Activated CD4-positive, alpha-beta T cell treated with anti-CD3 and anti-CD28 coated beads, Interleukin-2, Interleukin-4, amounts not matched to agents 100 ng/mL and 50 ng/mL, durations not matched to agents 16 hours and 8 hours (primary cell): ENCODE measurements at regions not wholly inside any gene's neighbourhood (a gene's known extent, or its start where the extent isn't known, plus 50 kb on each side); places are given as distances from the start of the nearest gene placed in this dataset.
"Not testable (repeated sequence)": the region's sequence is repeated elsewhere in the genome, so short reads cannot be mapped to it uniquely, and the experiment has no call there.

ENCODE experiments used
- DNase-seq: peaks from one replicate; pipeline ENCODE4 v3.0.0-alpha.2; 2020; ENCODE audit warnings: low spot score

DNA sequence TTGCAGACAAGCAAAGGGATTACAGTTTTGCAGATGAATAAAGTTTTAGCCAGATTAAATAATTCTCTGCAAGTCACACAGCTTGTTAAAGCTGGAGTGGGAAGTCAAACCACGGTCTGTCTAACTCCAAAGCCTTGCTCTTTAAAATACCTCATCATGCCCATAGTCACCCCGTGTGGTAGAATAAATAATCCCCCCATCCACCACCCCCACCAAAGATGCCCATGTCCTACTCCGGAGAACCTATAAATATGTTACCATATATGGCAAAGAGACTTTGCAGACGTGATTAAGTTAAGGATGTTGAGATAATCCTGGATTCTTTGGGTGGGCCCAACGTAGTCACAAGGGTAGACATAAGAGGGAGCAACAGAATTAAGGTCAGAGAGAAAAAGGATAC lies 118.7 kb downstream of the BEND2 start:
- no peak for DNase-seq

DNA sequence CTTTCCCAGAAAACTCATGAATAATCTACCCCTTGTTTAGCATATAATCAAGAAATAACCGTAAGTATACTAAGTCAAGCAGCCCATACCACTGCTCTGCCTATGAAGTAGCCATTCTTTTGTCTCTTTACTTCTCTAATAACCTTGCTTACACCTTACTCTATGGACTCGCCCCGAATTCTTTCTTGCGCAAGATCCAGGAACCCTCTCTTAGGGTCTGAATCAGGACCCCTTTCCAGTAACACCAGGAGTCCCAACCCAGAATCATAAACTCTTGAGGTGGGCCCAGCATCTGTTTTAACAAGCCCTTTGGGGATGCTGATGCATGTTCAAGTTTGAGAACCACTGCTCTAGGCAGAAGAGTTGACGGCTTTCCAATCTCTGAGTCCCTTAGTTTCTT lies 119.6 kb downstream of the BEND2 start:
- no peak for DNase-seq

DNA sequence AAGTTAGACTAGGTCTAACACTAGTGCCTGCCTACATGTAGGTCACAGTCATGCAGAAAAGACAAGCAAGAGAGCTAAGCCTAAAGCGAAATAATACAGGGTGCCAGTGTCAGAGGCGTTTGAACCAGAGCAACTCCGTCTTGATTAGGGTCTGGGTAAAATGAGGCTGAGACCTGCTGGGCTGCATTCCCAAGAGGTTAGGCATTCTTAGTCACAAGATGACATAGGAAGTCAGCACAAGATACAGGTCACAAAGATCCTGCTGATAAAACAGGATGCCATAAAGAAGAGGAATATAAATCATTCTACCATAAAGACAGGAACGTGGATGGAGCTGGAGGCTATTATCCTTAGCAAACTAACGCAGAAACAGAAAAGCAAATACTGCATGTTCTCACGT lies 120.9 kb downstream of the BEND2 start:
- DNase-seq: no peak

DNA sequence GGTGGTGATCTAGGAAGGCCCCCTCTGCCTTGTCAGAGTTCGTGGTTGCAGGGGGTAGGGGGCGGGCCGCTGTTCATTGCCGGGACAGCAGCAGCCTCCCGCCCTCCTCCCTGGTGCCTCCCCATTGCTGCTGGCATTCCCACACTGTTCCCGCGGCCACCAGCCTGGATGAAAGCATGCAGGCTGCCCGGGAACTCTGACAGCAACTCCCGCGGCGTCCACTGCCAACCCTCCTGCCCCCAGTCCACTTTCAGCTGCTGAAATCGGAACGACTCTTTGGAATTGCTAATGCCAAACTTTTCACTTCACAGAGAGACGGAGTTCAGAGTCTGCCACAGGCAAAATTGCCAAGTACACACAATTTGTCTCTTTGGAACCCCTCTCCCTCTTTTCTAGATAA lies 121.9 kb downstream of the BEND2 start:
- DNase-seq: no peak

DNA sequence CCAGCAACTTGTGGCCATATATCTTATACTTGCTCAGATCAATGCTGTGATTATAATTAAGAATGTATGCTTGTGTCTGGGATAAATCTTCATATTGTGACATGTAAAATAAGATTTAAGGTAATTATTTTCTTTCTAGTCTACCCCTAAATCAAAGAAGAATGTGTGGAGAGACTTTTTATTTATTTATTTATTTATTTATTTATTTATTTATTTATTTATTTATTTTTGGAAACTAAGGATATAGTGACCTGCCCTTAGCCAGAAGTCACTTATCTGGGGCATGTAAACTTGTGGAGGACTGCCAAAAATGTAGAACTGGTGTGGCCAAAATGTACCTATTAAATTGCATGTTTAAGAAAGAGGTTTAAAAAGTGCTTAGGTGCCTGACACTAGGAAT lies 144.3 kb downstream of the BEND2 start:
- DNase-seq: no peak

DNA sequence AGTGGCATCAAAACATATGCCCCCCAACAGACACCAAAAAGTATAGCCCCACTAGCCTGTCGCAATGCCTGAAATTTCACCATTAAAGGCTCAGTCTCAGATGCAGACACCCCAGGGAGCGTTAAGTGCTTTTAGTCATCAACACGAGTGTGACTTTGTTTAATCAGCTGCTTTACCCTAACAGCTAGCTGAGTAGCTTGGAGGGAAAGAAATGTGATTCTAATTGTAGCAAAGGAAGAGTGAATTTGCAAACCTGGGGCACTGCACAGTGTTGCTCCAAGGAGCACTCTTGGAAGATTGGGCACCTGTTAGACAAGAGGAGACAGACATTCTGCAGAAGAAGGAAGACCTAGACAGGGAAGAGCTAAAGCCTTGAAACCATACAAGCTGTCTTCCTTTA lies 145.1 kb downstream of the BEND2 start:
- no peak for DNase-seq

DNA sequence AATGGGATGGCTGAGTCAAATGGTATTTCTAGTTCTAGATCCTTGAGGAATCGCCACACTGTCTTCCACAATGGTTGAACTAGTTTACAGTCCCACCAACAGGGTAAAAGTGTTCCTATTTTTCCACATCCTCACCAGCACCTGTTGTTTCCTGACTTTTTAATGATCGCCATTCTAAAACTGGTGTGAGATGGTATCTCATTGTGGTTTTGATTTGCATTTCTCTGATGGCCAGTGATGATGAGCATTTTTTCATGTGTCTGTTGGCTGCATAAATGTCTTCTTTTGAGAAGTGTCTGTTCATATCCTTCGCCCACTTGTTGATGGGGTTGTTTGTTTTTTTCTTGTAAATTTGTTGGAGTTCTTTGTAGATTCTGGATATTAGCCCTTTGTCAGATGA lies 152.6 kb downstream of the BEND2 start:
- not testable (repeated sequence) for DNase-seq

DNA sequence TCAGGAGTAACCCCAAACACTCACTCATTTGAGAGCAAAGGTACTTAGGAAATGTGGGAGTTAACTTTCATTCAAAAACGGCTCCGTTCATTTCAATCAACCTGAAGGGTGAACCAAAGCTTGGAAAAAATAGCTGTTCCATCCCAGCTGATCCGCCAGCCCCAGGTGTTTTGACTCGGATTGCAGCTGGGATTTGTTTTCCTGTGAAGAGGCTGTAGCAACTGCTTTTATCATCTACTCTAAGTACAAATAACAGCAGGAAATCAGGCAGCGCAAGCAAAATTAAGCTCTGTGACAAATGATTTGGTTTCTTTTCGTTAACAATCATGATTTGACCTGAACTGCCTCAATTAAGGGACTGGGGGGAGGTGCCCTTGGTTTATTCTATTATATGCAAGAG lies 154.7 kb downstream of the BEND2 start:
- DNase-seq: no peak

DNA sequence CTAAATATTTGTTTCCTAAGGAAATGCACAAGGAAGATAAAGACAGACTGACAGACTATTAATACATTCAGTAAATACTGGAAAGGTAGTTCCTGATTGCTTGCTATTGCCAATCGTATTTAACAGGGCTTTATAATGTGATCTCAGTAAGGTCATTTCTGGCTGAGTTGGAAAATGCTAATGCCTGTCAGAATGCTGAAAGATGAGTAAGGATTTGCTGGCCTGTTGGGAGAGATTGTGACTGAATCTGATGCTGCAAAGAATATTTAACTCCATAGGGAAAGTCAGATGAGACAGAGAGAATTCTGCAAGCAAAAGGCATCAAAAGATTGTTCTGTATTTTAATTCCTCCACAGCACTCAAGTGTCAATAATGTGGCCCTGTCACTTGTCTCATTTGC lies 169.0 kb downstream of the BEND2 start:
- DNase-seq: no peak

DNA sequence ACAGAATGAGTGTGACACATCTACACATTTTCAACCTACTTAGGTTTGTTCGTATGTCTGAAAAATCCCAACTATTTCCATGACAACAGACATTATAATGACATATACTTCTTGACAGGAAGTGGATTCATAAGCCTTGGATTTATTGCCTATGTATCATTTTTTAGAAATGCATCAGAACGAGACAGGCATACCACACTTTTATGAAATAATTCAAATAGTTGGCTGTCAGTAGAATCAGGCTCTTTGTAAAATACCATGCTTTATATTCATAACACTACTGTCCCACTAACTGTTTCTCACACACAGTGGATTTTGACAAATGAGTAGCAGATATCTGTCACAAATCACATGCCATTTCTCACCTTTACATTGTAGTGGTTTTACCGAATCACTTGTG lies 173.2 kb downstream of the BEND2 start:
- DNase-seq: no peak

DNA sequence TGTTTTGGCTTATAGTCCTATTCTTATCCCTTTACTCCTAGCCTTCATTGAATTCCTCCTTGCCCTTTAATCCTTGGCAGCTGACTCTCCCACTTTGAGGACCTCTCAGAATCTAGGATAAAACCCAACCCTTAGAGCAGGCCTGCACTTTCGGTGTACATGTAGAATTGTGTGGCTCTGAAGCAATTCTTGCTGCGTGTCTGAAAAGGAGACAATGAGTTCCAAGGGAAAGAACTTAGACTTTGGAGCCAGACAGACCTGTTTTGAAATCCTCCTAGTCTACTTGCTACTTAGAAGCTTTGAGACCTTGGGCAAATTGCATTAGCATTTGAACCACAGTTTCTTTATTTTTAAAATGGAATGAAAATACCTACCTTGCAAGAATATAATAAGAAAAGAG lies 175.2 kb downstream of the BEND2 start:
- no peak for DNase-seq

DNA sequence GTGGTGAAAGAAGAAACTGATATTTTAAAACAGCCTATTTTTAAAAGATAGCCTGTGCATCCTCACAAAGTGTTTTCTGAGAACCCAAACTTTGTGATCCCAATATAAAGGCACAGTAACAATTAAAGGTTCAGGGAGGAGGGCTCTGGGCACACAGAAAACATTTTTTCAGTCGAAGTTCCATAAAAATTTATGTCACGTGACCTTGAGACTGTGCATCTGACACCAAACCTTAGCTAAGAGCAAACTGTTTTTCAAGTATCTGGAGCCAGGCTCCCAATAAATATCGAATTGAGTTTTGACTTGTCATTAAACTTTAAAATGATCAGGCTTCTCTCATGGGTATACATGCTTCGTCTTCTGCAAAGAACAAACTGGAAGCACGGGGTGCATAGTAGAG lies 177.9 kb downstream of the BEND2 start:
- no peak for DNase-seq

DNA sequence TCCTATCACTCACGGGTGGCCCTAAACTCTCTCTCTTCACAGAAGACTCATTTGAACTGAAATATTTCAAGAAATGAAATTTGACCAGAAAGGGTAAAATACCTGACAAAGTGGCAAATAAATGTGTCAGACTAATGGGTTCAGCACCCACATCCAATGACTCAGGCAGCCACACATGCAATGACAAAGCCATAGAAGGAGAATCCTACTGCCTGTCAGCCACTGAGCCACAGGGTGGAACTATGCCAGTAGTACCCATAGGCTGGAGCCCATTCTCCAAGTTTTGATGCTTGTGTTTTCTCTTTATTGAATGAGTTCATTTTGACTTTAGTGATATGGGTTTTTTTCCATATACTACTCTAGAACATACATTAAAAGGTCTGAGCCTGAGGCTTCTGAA lies 179.0 kb downstream of the BEND2 start:
- no peak for DNase-seq

DNA sequence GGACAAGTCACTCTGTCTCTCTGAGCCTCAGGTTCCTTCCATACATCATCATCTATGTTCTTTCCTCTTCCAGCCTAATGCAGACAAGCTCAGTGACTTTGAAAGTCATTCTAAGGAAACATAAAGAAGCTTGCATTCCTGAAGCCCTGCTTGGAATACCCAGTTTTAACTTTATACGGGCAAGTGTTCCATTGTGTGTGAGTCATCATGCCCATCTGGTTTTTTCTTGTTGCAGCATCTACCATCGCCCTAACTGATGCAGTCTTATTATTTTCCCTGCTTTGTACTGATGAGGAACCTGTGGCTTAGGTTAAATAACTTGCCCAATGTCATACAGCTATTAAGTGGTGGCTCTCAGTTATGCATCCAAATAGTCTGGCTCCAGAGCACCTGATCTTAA lies 177.9 kb upstream of the RAI2 start:
- no peak for DNase-seq

DNA sequence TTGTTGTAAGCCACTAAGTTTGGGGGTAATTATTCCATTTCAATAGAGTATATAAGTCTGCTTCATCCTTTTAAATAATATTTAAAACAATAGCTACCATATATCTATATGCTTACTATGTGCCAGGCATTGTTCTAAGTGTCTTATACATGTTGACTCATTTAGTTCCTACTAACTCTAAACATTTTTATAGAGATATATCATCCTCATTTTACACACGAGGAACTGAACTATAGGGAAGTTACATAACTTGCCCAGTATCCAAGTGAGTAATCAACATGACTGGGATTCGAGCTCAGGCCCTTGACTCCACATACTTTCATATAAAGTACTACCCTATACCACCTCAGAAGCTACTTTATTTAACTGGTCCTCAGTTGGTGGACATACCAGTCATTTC lies 175.3 kb upstream of the RAI2 start:
- no peak for DNase-seq

DNA sequence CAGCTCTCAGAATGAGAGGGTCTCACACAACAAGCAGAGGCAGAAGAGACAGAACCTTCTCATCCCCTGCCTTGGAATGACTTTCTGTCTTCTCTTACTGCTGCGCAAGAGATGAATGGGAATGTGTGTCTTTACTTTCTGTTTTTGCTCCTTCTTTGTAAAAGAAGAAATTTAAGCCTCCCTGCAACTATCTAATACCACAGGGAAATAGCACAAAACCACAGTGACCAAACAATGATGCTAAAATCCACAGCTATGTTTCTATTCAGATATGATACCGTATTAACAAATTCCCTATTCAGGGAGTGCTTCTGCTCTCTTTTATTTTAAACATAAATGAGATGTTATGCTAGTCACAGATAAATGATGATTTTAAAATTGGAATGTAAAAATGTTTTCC lies 173.8 kb upstream of the RAI2 start:
- no peak for DNase-seq

DNA sequence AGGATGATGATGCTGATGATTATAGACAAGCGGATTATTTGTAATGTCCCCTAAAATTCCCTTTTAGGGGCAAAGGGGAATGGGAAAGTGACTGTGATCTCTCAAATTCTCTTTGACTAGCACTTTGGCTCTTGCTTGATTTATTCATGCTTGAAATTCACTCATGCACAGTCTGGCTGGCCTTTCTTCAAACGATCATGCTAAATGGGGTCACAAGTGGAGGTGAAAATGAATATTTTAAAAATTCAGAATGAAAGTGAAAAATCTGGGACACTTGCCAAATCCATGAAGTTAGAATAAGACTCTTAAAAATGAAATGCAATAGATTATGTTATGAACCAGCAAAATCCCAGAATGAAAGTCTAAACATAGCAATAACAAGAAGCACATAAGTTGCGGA lies 173.4 kb upstream of the RAI2 start:
- no peak for DNase-seq

DNA sequence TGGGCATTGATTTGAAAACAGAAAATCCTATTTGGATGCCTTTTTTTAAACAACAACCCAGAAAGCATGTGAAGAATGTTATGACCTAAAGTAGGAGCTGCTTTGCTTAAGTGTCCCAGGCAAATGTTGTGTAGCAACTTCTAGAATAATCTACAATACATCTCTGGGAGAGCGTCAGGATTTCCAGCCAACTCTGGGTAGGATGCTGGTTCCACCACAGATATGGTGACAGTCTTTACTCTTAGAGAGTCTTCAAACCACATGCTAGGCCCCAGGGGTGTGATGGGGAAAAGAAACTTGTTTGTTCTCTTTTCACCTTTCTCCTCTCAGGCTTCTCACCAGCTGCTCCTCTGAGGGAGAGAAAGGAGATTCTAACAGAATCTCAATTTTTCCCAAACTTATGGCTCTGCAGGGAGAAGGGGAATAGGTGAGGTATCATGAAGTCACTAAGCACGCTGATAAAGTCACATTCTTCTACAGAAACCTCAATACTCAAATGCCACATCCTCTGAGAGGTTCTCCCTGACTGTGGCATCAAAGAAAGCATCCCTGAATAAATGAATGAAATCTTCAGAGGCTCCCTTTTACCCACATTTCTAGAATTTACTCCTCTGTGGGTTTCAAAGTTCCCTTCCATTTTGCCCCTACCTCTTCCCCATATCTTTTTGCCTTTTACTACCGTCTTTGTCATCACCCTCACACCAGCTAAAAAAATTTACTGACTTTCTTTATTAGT lies 171.6 kb upstream of the RAI2 start:
- no peak for DNase-seq

DNA sequence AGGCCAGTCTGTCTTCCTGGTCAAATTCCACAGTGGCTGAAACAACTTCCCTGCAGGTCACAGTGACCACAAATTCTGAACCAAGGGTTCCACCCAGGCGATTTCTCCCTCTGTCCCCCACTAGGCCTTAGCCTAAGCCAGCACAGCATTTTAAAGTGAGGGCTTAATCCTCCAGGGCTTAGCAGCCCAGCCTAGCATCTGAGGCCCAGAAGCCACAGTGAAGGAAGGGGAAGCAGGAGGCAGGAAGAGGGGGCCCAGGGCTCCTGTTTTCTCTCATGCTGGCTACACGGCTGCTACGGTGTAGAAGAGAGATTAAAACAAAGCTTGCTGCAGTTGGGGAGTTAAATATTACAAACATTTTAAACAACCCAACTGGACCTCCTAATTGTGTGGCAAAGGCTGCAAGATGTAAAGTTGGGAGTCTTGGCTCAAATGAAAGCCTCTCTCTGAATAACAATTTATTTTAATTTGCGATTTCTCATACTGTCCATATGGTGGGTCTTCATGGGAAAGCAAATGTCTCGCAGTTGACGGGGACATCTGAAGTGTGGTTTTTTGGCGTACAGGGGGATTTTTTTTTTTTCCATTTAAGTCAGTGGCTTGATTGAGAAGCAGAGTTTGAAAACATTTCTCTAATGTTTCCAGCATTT lies 170.8 kb upstream of the RAI2 start:
- DNase-seq: no peak

DNA sequence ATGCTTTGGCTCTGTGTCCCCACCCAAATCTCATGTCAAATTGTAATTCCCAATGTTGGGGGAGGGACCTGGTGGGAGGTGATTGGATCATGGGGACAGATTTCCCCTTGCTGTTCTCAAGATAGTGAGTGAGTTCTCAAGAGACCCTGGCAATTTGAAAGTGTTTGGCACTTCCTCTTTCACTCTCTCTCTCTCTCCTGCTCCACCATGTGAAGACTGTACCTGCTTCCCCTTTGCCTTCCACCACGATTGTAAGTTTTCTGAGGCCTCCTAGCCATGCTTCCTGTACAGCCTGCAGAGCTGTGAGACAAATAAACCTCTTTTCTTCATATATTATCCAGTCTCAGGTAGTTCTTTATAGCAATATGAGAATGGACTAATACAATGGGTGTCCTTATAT lies 169.6 kb upstream of the RAI2 start:
- not testable (repeated sequence) for DNase-seq

DNA sequence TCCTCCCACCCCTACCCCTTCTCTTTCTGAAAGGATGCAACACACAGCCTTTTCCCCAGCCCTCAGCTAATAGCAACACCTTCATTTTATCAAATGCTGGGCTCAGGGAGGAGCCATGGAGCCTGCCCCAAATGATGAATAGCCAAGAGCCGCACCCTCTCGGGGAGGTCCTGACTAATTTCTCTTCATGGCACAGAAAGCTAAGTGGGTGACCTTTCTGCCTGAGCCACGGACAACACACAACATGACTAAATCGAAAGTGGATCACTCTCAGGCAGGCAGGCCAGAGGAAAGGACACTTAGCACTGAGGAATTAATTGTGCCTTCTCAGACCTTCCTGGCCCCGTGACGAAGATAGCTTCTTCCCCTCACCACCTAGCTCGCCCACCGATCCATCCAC lies 165.1 kb upstream of the RAI2 start:
- no peak for DNase-seq

DNA sequence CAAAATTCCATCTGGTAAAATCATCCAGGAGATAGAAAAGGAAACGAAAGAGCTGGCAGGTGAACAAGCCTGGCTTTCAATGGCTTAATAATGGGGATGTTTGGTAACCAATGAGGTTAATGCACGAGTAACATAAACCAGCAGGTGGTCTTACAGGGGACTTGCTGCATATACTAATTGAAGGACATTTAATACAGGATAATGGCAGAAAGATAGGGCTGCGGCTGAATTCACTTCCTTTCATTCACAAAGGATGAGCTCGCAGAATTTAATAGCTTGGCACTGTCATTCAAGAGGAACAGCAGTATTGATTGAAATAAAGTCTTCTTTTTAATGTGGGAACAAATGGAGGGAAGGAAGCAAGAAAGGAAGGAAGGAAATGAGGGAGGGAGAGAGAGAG lies 156.3 kb upstream of the RAI2 start:
- DNase-seq: no peak

DNA sequence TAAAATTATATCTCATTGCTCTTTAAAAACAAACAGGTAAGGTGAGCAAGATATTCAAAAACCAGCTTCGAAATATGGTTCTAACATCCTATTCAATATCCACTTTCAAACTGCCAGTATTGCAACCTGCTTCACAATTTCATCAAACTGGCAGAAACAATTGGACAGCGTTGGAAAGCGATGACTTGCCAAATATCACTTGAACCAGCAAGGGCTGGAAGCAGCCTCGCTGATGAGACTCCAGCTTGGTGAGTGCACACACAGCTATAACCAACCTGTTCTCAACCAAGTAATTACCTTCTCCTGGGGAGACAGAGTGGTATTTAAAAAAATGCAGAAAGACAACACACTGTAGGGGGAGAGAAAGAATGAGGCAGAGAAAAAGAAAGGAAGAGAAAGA lies 155.8 kb upstream of the RAI2 start:
- DNase-seq: no peak

DNA sequence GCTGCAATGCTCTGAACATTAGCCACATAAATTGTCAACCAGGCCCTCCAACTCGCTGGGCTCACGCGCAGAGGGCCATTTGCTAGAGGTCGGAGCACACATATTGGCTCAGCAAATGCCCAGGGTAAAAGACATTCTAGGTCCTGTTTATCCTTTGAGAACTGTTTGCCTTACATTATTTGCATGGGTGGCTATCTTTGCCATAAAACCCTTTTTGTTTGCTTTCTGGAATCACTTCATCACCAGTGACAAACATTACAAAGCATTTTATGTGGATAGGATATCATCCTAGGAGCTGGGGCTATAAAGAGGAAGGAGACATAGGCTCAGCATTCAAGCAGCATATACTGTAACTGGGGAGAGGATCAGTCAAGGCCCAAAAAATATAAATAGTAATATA lies 149.2 kb upstream of the RAI2 start:
- no peak for DNase-seq
